ENCODE measurements at regions not wholly inside any gene's neighbourhood (a gene's known extent, or its start where the extent isn't known, plus 50 kb on each side); places are given as distances from the start of the nearest gene placed in this dataset.
A peak's percentile ranks its signal among the peaks of the same experiment; 100 is the strongest.

GRCh38 chr4:135354876-135355275 lies 1153.3 kb upstream of the PABPC4L start:
- no peak overlapping the region for H3K4me2 ChIP-seq
- no peaks in the 10 kb centered on the region for H3K4me1 ChIP-seq
- no peak overlapping the region for H3K4me3 ChIP-seq
- 46% methylated on average over 1 of the region's 1 CpG for WGBS (ENCODE audit: missing lambda C conversion rate)
- no peak overlapping the region for H3K27ac ChIP-seq
- POLR2A ChIA-PET: no interaction called here
- no peak for DNase-seq (ENCODE audit: low read depth in 1 of 2, low spot score in 1 of 2)
- no peak for FAIRE-seq
- no peak for TF ChIP-seq CHD2 (IDR thresholded peaks at IDR 0.05; ENCODE audit: low read length, partially characterized antibody)
- CTCF ChIA-PET: no interaction called here
- no peak for ATAC-seq
- H3K9me3 ChIP-seq: no peaks in the 10 kb centered on the region

- H3K4me1 ChIP-seq: no peaks in the 10 kb centered on the region
- H3K9me3 ChIP-seq: no peaks in the 10 kb centered on the region
- TF ChIP-seq MAFK (IDR thresholded peaks at IDR 0.05; ENCODE audit: partially characterized antibody) (peak; percentile 93), KDM5A (IDR thresholded peaks at IDR 0.05) (no peak)
- no peak overlapping the region for H3K27ac ChIP-seq
- WGBS (ENCODE audit: missing lambda C conversion rate): 13% methylated on average over 3 of the region's 3 CpGs
- POLR2A ChIA-PET: no interaction called here
- CTCF ChIA-PET: no interaction called here
- no peak overlapping the region for H3K4me3 ChIP-seq
- H3K4me2 ChIP-seq: no peak overlapping the region
- no peak for ATAC-seq
- DNase-seq (ENCODE audit: low read depth in 1 of 2, low spot score in 1 of 2): no peak
- FAIRE-seq: no peak
These were observed 1151.4 kb upstream of the PABPC4L start for GRCh38 chr4:135353008-135353407.

- CTCF ChIA-PET: no interaction called here
These were observed 1142.9 kb upstream of the PABPC4L start for GRCh38 chr4:135344492-135344891.

GRCh38 chr4:135338181-135338580 lies 1136.6 kb upstream of the PABPC4L start:
- no peak for DNase-seq (ENCODE audit: low read depth in 1 of 2, low spot score in 1 of 2)
- no peak overlapping the region for H3K27ac ChIP-seq
- H3K4me1 ChIP-seq: no peaks in the 10 kb centered on the region
- TF ChIP-seq CTCF (IDR thresholded peaks at IDR 0.05) (no peak), TP53 (CRISPR knock-in tag; IDR thresholded peaks at IDR 0.05) (no peak), PBX3 (IDR thresholded peaks at IDR 0.05) (no peak), HOXB13 (CRISPR knock-in tag; IDR thresholded peaks at IDR 0.05; ENCODE audit: low read depth) (no peak), ELK1 (IDR thresholded peaks at IDR 0.05; ENCODE audit: low read depth, low read length) (no peak), BCL3 (IDR thresholded peaks at IDR 0.05) (no peak), HES2 (IDR thresholded peaks at IDR 0.05) (no peak), RAD21 (conservative IDR thresholded peaks at IDR 0.05 in 1 of 2, IDR thresholded peaks at IDR 0.05 in 1 of 2) (no peak)
- no peak overlapping the region for H3K4me2 ChIP-seq
- POLR2A ChIA-PET: no interaction called here
- H3K9me3 ChIP-seq: no peaks in the 10 kb centered on the region
- no peak overlapping the region for H3K4me3 ChIP-seq
- no peak for ATAC-seq
- CTCF ChIA-PET: no interaction called here
- no peak for FAIRE-seq

More at GRCh38 chr4:135344492-135344891, 1142.9 kb upstream of the PABPC4L start:
- Histone ChIP-seq H3K27ac (no peak overlapping the region), H3K9me3 (no peaks in the 10 kb centered on the region), H3K4me3 (no peak overlapping the region), H3K4me2 (no peak overlapping the region), H3K4me1 (no peaks in the 10 kb centered on the region)
- no peak for TF ChIP-seq CBX8 (IDR thresholded peaks at IDR 0.05)
- no peak for TF ChIP-seq TFCP2L1 (CRISPR knock-in tag; IDR thresholded peaks at IDR 0.05)
- TF ChIP-seq HDAC2 (IDR thresholded peaks at IDR 0.05): no peak
- TF ChIP-seq JUN (IDR thresholded peaks at IDR 0.05): no peak
- POLR2A ChIA-PET: no interaction called here
- DNase-seq (ENCODE audit: low read depth in 1 of 2, low spot score in 1 of 2) (no peak), ATAC-seq (no peak), FAIRE-seq (no peak)
- 20% methylated on average over 1 of the region's 2 CpGs for WGBS (ENCODE audit: missing lambda C conversion rate)

All from A549 (cell line).